ENCODE measurements at regions not wholly inside any gene's neighbourhood (a gene's known extent, or its start where the extent isn't known, plus 50 kb on each side); places are given as distances from the start of the nearest gene placed in this dataset.

DNA sequence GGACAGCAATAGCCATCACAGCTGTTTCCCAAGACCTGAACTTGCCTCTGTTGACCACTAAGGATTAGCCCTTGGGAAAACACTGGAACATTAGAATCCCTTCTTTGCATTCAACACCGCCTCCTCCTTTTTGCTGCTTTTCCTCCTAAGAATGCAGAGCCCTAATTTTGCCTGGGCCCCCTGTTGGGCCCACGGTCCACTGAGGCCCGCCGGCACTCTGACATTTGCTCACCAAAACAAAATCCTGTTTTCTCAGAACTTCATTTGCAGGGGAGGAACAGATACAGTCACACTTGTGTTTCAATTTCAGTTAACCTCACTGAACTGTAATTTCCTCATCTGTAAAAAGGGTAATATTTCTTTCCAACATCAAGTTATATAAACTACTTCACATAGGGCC lies 116.0 kb upstream of the JARID2 start:
- Histone ChIP-seq H3K9me3 (no peaks in the 10 kb centered on the region), H3K27me3 (no peaks in the 10 kb centered on the region), H3K27ac (replicated peaks in 1 of 4) (no peak overlapping the region), H3K36me3 (no peaks in the 10 kb centered on the region), H3K4me1 (no peaks in the 10 kb centered on the region), H3K4me3 (no peak overlapping the region)
- WGBS: 67% methylated on average over 4 of the region's 4 CpGs
- no peak for DNase-seq (ENCODE audit: extremely low spot score)
- intact Hi-C loops (cut with DNase I): no loop called here
- no peak for TF ChIP-seq POLR2A (IDR thresholded peaks at IDR 0.05; ENCODE audit: low read depth)

- no peaks in the 10 kb centered on the region for H3K4me1 ChIP-seq
- DNase-seq (ENCODE audit: extremely low spot score): no peak
- WGBS: 100% methylated on average over 2 of the region's 2 CpGs
- TF ChIP-seq EP300 (IDR thresholded peaks at IDR 0.05): no peak
- TF ChIP-seq, protein P1, sequence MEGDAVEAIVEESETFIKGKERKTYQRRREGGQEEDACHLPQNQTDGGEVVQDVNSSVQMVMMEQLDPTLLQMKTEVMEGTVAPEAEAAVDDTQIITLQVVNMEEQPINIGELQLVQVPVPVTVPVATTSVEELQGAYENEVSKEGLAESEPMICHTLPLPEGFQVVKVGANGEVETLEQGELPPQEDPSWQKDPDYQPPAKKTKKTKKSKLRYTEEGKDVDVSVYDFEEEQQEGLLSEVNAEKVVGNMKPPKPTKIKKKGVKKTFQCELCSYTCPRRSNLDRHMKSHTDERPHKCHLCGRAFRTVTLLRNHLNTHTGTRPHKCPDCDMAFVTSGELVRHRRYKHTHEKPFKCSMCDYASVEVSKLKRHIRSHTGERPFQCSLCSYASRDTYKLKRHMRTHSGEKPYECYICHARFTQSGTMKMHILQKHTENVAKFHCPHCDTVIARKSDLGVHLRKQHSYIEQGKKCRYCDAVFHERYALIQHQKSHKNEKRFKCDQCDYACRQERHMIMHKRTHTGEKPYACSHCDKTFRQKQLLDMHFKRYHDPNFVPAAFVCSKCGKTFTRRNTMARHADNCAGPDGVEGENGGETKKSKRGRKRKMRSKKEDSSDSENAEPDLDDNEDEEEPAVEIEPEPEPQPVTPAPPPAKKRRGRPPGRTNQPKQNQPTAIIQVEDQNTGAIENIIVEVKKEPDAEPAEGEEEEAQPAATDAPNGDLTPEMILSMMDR (IDR thresholded peaks at IDR 0.05): no peak
- TF ChIP-seq POLR2AphosphoS5 (IDR thresholded peaks at IDR 0.05): no peak
- no peak for TF ChIP-seq POLR2A (IDR thresholded peaks at IDR 0.05; ENCODE audit: low read depth)
- no peaks in the 10 kb centered on the region for H3K9me3 ChIP-seq
- H3K27me3 ChIP-seq: no peaks in the 10 kb centered on the region
- no peak overlapping the region for H3K27ac ChIP-seq (replicated peaks in 1 of 4)
- no peak overlapping the region for H3K4me3 ChIP-seq
- no peaks in the 10 kb centered on the region for H3K36me3 ChIP-seq
- intact Hi-C loops (cut with DNase I): no loop called here
Measured at GRCh38 chr6:15131234-15131633, 114.6 kb upstream of the JARID2 start.

- Histone ChIP-seq H3K36me3 (no peaks in the 10 kb centered on the region), H3K27me3 (no peaks in the 10 kb centered on the region), H3K4me1 (no peaks in the 10 kb centered on the region), H3K27ac (replicated peaks in 1 of 4) (no peak overlapping the region), H3K4me3 (no peak overlapping the region), H3K9me3 (no peaks in the 10 kb centered on the region)
- WGBS: 69% methylated on average over 7 of the region's 7 CpGs
- intact Hi-C loops (cut with DNase I): no loop called here
- TF ChIP-seq, protein P1 (IDR thresholded peaks at IDR 0.05): no peak
- TF ChIP-seq EP300 (IDR thresholded peaks at IDR 0.05) (no peak), POLR2A (IDR thresholded peaks at IDR 0.05; ENCODE audit: low read depth) (no peak), POLR2AphosphoS5 (IDR thresholded peaks at IDR 0.05) (no peak)
- no peak for DNase-seq (ENCODE audit: extremely low spot score)
Measured at GRCh38 chr6:15131651-15132061, 114.2 kb upstream of the JARID2 start.

- Histone ChIP-seq H3K9me3 (no peaks in the 10 kb centered on the region), H3K36me3 (no peaks in the 10 kb centered on the region), H3K4me1 (no peaks in the 10 kb centered on the region), H3K27me3 (no peaks in the 10 kb centered on the region), H3K27ac (replicated peaks in 1 of 4) (no peak overlapping the region), H3K4me3 (no peak overlapping the region)
- TF ChIP-seq, protein P1 (IDR thresholded peaks at IDR 0.05): no peak
- TF ChIP-seq POLR2A (IDR thresholded peaks at IDR 0.05; ENCODE audit: low read depth): no peak
- WGBS: 77% methylated on average over 3 of the region's 4 CpGs
- no peak for DNase-seq (ENCODE audit: extremely low spot score)
- intact Hi-C loops (cut with DNase I): no loop called here
Measured at GRCh38 chr6:15132167-15132566, 113.7 kb upstream of the JARID2 start.

- Histone ChIP-seq H3K4me1 (no peaks in the 10 kb centered on the region), H3K4me3 (no peak overlapping the region), H3K27ac (replicated peaks in 1 of 4) (no peak overlapping the region), H3K27me3 (no peaks in the 10 kb centered on the region), H3K36me3 (no peaks in the 10 kb centered on the region), H3K9me3 (no peaks in the 10 kb centered on the region)
- 69% methylated on average over 8 of the region's 8 CpGs for WGBS
- no peak for DNase-seq (ENCODE audit: extremely low spot score)
- TF ChIP-seq POLR2A (IDR thresholded peaks at IDR 0.05; ENCODE audit: low read depth) (no peak), EP300 (IDR thresholded peaks at IDR 0.05) (no peak), POLR2AphosphoS5 (IDR thresholded peaks at IDR 0.05) (no peak)
- TF ChIP-seq, protein P1 (IDR thresholded peaks at IDR 0.05): no peak
- intact Hi-C loops (cut with DNase I): no loop called here
Measured at GRCh38 chr6:15132854-15133670, 112.8 kb upstream of the JARID2 start.
